Uterus (tissue), 3 donors: ENCODE measurements at regions not wholly inside any gene's neighbourhood (a gene's known extent, or its start where the extent isn't known, plus 50 kb on each side); places are given as distances from the start of the nearest gene placed in this dataset.

Experiments
- DNase-seq, 2 donors: peaks; one replicate each; pipeline ENCODE4 v3.0.0-alpha.2; 2019 to 2020
- H3K27ac ChIP-seq, 2 donors: fragments of 200-600 bp; sonication (generic); 1 replicate in 1 of 2; 2 replicates in 1 of 2; pipeline ENCODE4 v1.5.1; 2016 to 2018
- H3K27me3 ChIP-seq, 2 donors: fragments of 200-600 bp; sonication (generic); one replicate each; pipeline ENCODE4 v1.5.1; 2018 to 2019; ENCODE audit warnings: control low read depth in 1 of 2
- H3K36me3 ChIP-seq, 2 donors: fragments of 200-600 bp; sonication (generic); one replicate each; pipeline ENCODE4 v1.5.1; 2019; ENCODE audit warnings: control low read depth in 1 of 2
- H3K4me1 ChIP-seq, 2 donors: fragments of 200-600 bp; sonication (generic); one replicate each; pipeline ENCODE4 v1.5.1; 2018 to 2019; ENCODE audit warnings: control low read depth in 1 of 2
- H3K4me3 ChIP-seq, 2 donors: fragments of 200-600 bp; sonication (generic); 1 replicate in 1 of 2; 2 replicates in 1 of 2; pipeline ENCODE4 v1.5.1; 2018 to 2019; ENCODE audit warnings: mild to moderate bottlenecking in 1 of 2
- H3K9me3 ChIP-seq, 2 donors: fragments of 200-600 bp; sonication (generic); one replicate each; pipeline ENCODE4 v1.5.1; 2019; ENCODE audit warnings: control low read depth in 1 of 2
- CTCF ChIP-seq, 4 experiments: fragments of 200-600 bp in 2 of 4; fragments of 450-650 bp in 2 of 4; sonication (generic) in 2 of 4; IDR thresholded peaks; one replicate each; pipeline ENCODE4 v1.5.1; 2016 to 2019; ENCODE audit warnings: antibody characterized with exemption in 4 of 4, mild to moderate bottlenecking in 2 of 4, moderate library complexity in 1 of 4
- POLR2A ChIP-seq, 2 donors: fragments of 450-650 bp; IDR thresholded peaks; one replicate each; pipeline ENCODE4 v1.6.1; 2016; ENCODE audit warnings: antibody characterized with exemption in 2 of 2, mild to moderate bottlenecking in 1 of 2, moderate library complexity in 1 of 2
- intact Hi-C: fragments of 100-400 bp; cut with DNase I; formaldehyde crosslinking; loops from one replicate; pipeline ENCODE4 v1.15.1; 2023; ENCODE audit warnings: low total_unique reads
- donor health status: DM: yes; HTN: yes; CAD: no.

- intact Hi-C loops, result no loop called here
Measured at GRCh38 chr22:27094633-27095308, 437.4 kb downstream of the MIAT start.

GRCh38 chr22:27097506-27097905 lies 440.1 kb downstream of the MIAT start:
- H3K36me3 ChIP-seq, result no peaks in the 10 kb centered on the region
- intact Hi-C loops, result no loop called here
- TF ChIP-seq POLR2A (IDR thresholded peaks at IDR 0.05), result no peak
- no peak for TF ChIP-seq CTCF (IDR thresholded peaks at IDR 0.05)
- DNase-seq, result no peak
- no peak overlapping the region for H3K4me3 ChIP-seq
- H3K27me3 ChIP-seq, result no peaks in the 10 kb centered on the region
- no peaks in the 10 kb centered on the region for H3K4me1 ChIP-seq
- no peaks in the 10 kb centered on the region for H3K9me3 ChIP-seq
- H3K27ac ChIP-seq, result no peak overlapping the region

More at GRCh38 chr22:27094633-27095308, 437.4 kb downstream of the MIAT start:
- no peak overlapping the region for H3K4me3 ChIP-seq
- H3K4me1 ChIP-seq, result no peaks in the 10 kb centered on the region
- no peak for TF ChIP-seq POLR2A (IDR thresholded peaks at IDR 0.05)
- TF ChIP-seq CTCF (IDR thresholded peaks at IDR 0.05), result no peak
- no peaks in the 10 kb centered on the region for H3K36me3 ChIP-seq
- no peak overlapping the region for H3K27ac ChIP-seq
- no peaks in the 10 kb centered on the region for H3K9me3 ChIP-seq
- H3K27me3 ChIP-seq, result no peaks in the 10 kb centered on the region
- peak; percentile 40 to 55 for DNase-seq

- no peak for DNase-seq
- Histone ChIP-seq H3K4me3 (no peak overlapping the region), H3K27ac (no peak overlapping the region), H3K36me3 (no peaks in the 10 kb centered on the region), H3K27me3 (no peaks in the 10 kb centered on the region), H3K4me1 (no peaks in the 10 kb centered on the region), H3K9me3 (no peaks in the 10 kb centered on the region)
- intact Hi-C loops, result no loop called here
- TF ChIP-seq CTCF (IDR thresholded peaks at IDR 0.05) (no peak), POLR2A (IDR thresholded peaks at IDR 0.05) (no peak)
Measured at GRCh38 chr22:27097933-27098332, 440.5 kb downstream of the MIAT start.

- Histone ChIP-seq H3K27ac (no peak overlapping the region), H3K36me3 (no peaks in the 10 kb centered on the region), H3K27me3 (no peaks in the 10 kb centered on the region), H3K4me1 (no peaks in the 10 kb centered on the region), H3K4me3 (no peak overlapping the region), H3K9me3 (no peaks in the 10 kb centered on the region)
- no peak for DNase-seq
- intact Hi-C loops, result no loop called here
- no peak for TF ChIP-seq CTCF (IDR thresholded peaks at IDR 0.05)
- no peak for TF ChIP-seq POLR2A (IDR thresholded peaks at IDR 0.05)
Measured at GRCh38 chr22:27099946-27100722, 442.7 kb downstream of the MIAT start.

- Histone ChIP-seq H3K9me3 (no peaks in the 10 kb centered on the region), H3K36me3 (no peaks in the 10 kb centered on the region), H3K27me3 (no peaks in the 10 kb centered on the region), H3K4me1 (no peaks in the 10 kb centered on the region), H3K4me3 (no peak overlapping the region), H3K27ac (no peak overlapping the region)
- DNase-seq, result peak in 1 of 2 donors; percentile 32
- intact Hi-C loops, result no loop called here
- TF ChIP-seq CTCF (IDR thresholded peaks at IDR 0.05) (no peak), POLR2A (IDR thresholded peaks at IDR 0.05) (no peak)
Measured at GRCh38 chr22:27100789-27101188, 443.4 kb downstream of the MIAT start.
